HCT116 (cell line): ENCODE measurements at regions not wholly inside any gene's neighbourhood (a gene's known extent, or its start where the extent isn't known, plus 50 kb on each side); places are given as distances from the start of the nearest gene placed in this dataset.

Experiments used
- EZH2 ChIP-seq: fragments of 200-600 bp; sonication (generic); IDR thresholded peaks from 2 replicates; pipeline ENCODE4 v1.6.1; 2017; ENCODE audit warnings: antibody characterized with exemption, mixed run types
- ZFX ChIP-seq: fragments of 450-650 bp; IDR thresholded peaks from 2 replicates; pipeline ENCODE4 v1.6.1; 2017
- TF ChIP-seq, protein P1 (sequence below), 3 experiments: fragments of 200-600 bp in 1 of 3; sonication (generic) in 1 of 3; IDR thresholded peaks in 2 of 3; conservative IDR thresholded peaks in 1 of 3; 2 replicates each; pipeline ENCODE4 v1.5.1; 2012 to 2017; ENCODE audit warnings: low read depth in 2 of 3, low read length in 2 of 3, antibody characterized with exemption in 1 of 3, borderline replicate concordance in 1 of 3, control low read depth in 1 of 3, mild to moderate bottlenecking in 1 of 3, mixed read lengths in 1 of 3, mixed run types in 1 of 3, moderate library complexity in 1 of 3; ENCODE audit not compliant: insufficient read depth in 1 of 3

DNA sequence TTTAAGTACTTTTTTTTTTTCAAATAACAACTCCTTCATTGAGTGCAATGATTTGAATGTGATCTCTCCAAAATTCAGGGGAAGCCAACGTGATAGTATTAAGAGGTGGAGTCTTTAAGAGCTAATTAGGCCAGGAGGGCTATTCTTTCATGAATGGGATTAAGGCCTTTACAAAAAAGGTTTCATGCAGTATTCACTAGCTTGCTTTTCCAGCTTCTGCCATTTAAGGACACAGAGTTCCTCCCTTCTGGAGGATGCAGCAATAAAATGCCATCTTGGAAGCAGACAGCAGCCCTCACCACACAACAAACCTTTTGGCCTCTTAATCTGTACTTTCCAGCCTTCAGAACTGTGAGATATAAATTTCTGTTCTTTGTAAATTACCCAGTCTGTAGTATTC is 586.8 kb upstream of the LMO3 start:
- TF ChIP-seq, protein P1, sequence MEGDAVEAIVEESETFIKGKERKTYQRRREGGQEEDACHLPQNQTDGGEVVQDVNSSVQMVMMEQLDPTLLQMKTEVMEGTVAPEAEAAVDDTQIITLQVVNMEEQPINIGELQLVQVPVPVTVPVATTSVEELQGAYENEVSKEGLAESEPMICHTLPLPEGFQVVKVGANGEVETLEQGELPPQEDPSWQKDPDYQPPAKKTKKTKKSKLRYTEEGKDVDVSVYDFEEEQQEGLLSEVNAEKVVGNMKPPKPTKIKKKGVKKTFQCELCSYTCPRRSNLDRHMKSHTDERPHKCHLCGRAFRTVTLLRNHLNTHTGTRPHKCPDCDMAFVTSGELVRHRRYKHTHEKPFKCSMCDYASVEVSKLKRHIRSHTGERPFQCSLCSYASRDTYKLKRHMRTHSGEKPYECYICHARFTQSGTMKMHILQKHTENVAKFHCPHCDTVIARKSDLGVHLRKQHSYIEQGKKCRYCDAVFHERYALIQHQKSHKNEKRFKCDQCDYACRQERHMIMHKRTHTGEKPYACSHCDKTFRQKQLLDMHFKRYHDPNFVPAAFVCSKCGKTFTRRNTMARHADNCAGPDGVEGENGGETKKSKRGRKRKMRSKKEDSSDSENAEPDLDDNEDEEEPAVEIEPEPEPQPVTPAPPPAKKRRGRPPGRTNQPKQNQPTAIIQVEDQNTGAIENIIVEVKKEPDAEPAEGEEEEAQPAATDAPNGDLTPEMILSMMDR (IDR thresholded peaks at IDR 0.05 in 2 of 3, conservative IDR thresholded peaks at IDR 0.05 in 1 of 3; ENCODE audit: borderline replicate concordance in 1 of 3, insufficient read depth in 1 of 3, low read depth in 2 of 3, low read length in 2 of 3): no peak
- TF ChIP-seq ZFX: no peak
- TF ChIP-seq EZH2: no peak
